Astrocyte (in vitro differentiated cells and primary cell): ENCODE measurements at regions not wholly inside any gene's neighbourhood (a gene's known extent, or its start where the extent isn't known, plus 50 kb on each side); places are given as distances from the start of the nearest gene placed in this dataset.
A peak's percentile ranks its signal among the peaks of the same experiment; 100 is the strongest.

Experiments
- DNase-seq: peaks from one replicate; pipeline ENCODE4 v3.0.0-alpha.2; 2010; ENCODE audit warnings: low read depth
- FAIRE-seq: peaks from 2 replicates; lab custom pipeline; 2011; peaks lifted over from hg19 to GRCh38; lab: Jason Lieb, UNC
- H2AFZ ChIP-seq: 2 replicates; pipeline ENCODE4 v1.6.0; 2012; ENCODE audit warnings: low read depth, low read length, inconsistent platforms
- H3K27ac ChIP-seq: 2 replicates; pipeline ENCODE4 v1.5.1; 2011; ENCODE audit warnings: low read depth, low read length, inconsistent platforms
- H3K27me3 ChIP-seq: 2 replicates; pipeline ENCODE4 v1.6.0; 2011; ENCODE audit warnings: low read length, inconsistent platforms; ENCODE audit not compliant: insufficient read depth
- H3K36me3 ChIP-seq: 2 replicates; pipeline ENCODE4 v1.5.1; 2011; ENCODE audit warnings: low read length, inconsistent platforms; ENCODE audit not compliant: insufficient read depth
- H3K4me1 ChIP-seq: 2 replicates; pipeline ENCODE4 v1.5.1; 2011; ENCODE audit warnings: low read length, inconsistent platforms; ENCODE audit not compliant: insufficient read depth
- H3K4me2 ChIP-seq: 2 replicates; pipeline ENCODE4 v1.6.0; 2012; ENCODE audit warnings: low read length, inconsistent platforms
- H3K4me3 ChIP-seq: 2 replicates; pipeline ENCODE4 v1.5.1; 2011; ENCODE audit warnings: low read depth, mild to moderate bottlenecking, low read length, inconsistent platforms; ENCODE audit not compliant: insufficient read depth
- H3K79me2 ChIP-seq: 2 replicates; pipeline ENCODE4 v1.6.0; 2012; ENCODE audit warnings: mild to moderate bottlenecking, low read length, inconsistent platforms; ENCODE audit not compliant: insufficient read depth
- H3K9ac ChIP-seq: 2 replicates; pipeline ENCODE4 v1.6.0; 2012; ENCODE audit warnings: mild to moderate bottlenecking, low read length, inconsistent platforms
- H3K9me3 ChIP-seq: 2 replicates; pipeline ENCODE4 v1.5.1; 2012; ENCODE audit warnings: low read depth, mild to moderate bottlenecking, low read length, inconsistent platforms; ENCODE audit not compliant: insufficient read depth
- H4K20me1 ChIP-seq: 2 replicates; pipeline ENCODE4 v1.6.0; 2012; ENCODE audit warnings: low read length, inconsistent platforms; ENCODE audit not compliant: insufficient read depth
- H3K27ac Mint-ChIP-seq: one replicate; pipeline ENCODE4 v1.8.0; 2021; ENCODE audit warnings: mild to moderate bottlenecking, mixed read lengths; ENCODE audit not compliant: unreplicated experiment
- H3K27me3 Mint-ChIP-seq: one replicate; pipeline ENCODE4 v1.8.0; 2021; ENCODE audit warnings: low read depth, mixed read lengths; ENCODE audit not compliant: unreplicated experiment
- H3K36me3 Mint-ChIP-seq: one replicate; pipeline ENCODE4 v1.8.0; 2021; ENCODE audit warnings: low read depth, mixed read lengths; ENCODE audit not compliant: unreplicated experiment
- H3K4me1 Mint-ChIP-seq: one replicate; pipeline ENCODE4 v1.8.0; 2021; ENCODE audit warnings: low read depth, mixed read lengths; ENCODE audit not compliant: unreplicated experiment
- H3K4me3 Mint-ChIP-seq: one replicate; pipeline ENCODE4 v1.8.0; 2021; ENCODE audit warnings: mild to moderate bottlenecking, moderate library complexity, mixed read lengths; ENCODE audit not compliant: unreplicated experiment
- H3K9me3 Mint-ChIP-seq: one replicate; pipeline ENCODE4 v1.8.0; 2021; ENCODE audit warnings: mild to moderate bottlenecking, mixed read lengths; ENCODE audit not compliant: unreplicated experiment
- CTCF ChIP-seq: IDR thresholded peaks from 2 replicates; pipeline ENCODE4 v1.5.1; 2011; ENCODE audit warnings: low read depth, mild to moderate bottlenecking, inconsistent platforms, low read length, moderate library complexity; ENCODE audit not compliant: insufficient read depth
- EZH2 ChIP-seq: IDR thresholded peaks from 2 replicates; pipeline ENCODE4 v1.6.1; 2012; ENCODE audit warnings: mild to moderate bottlenecking, low read length, inconsistent platforms; ENCODE audit not compliant: insufficient read depth

GRCh38 chrX:43526878-43527277 lies 129.2 kb upstream of the MAOA start:
- Histone ChIP-seq H3K27ac (no peak overlapping the region), H3K4me3 (no peak overlapping the region), H3K9me3 (no peaks in the 10 kb centered on the region), H3K79me2 (no peaks in the 10 kb centered on the region), H3K4me2 (no peak overlapping the region), H4K20me1 (no peaks in the 10 kb centered on the region), H3K36me3 (no peaks in the 10 kb centered on the region), H3K4me1 (no peaks in the 10 kb centered on the region), H2AFZ (no peak overlapping the region), H3K9ac (no peak overlapping the region), H3K27me3 (no peaks in the 10 kb centered on the region)
- no peak overlapping the region for H3K4me3 Mint-ChIP-seq
- peaks cover 3% of the 10 kb centered on the region for H3K4me1 Mint-ChIP-seq
- no peaks in the 10 kb centered on the region for H3K36me3 Mint-ChIP-seq
- no peaks in the 10 kb centered on the region for H3K27me3 Mint-ChIP-seq
- FAIRE-seq (peak; percentile 47), DNase-seq (no peak)
- H3K27ac Mint-ChIP-seq: no peak overlapping the region
- H3K9me3 Mint-ChIP-seq: no peaks in the 10 kb centered on the region
- TF ChIP-seq EZH2: no peak
- TF ChIP-seq CTCF: no peak

- Histone ChIP-seq H3K9me3 (no peaks in the 10 kb centered on the region), H3K9ac (no peak overlapping the region), H2AFZ (no peak overlapping the region), H3K27ac (no peak overlapping the region), H4K20me1 (no peaks in the 10 kb centered on the region), H3K4me3 (no peak overlapping the region), H3K27me3 (no peaks in the 10 kb centered on the region), H3K4me2 (no peak overlapping the region), H3K36me3 (no peaks in the 10 kb centered on the region), H3K4me1 (no peaks in the 10 kb centered on the region), H3K79me2 (no peaks in the 10 kb centered on the region)
- Mint-ChIP-seq H3K4me1 (peaks cover 3% of the 10 kb centered on the region), H3K27me3 (no peaks in the 10 kb centered on the region), H3K36me3 (no peaks in the 10 kb centered on the region), H3K27ac (no peak overlapping the region), H3K9me3 (no peaks in the 10 kb centered on the region), H3K4me3 (no peak overlapping the region)
- DNase-seq (no peak), FAIRE-seq (no peak)
- TF ChIP-seq CTCF: no peak
- no peak for TF ChIP-seq EZH2
Measured at GRCh38 chrX:43527801-43528200, 128.3 kb upstream of the MAOA start.

- no peak overlapping the region for H3K27ac ChIP-seq
- H3K9ac ChIP-seq: no peak overlapping the region
- no peaks in the 10 kb centered on the region for H4K20me1 ChIP-seq
- H3K36me3 ChIP-seq: no peaks in the 10 kb centered on the region
- Mint-ChIP-seq H3K27ac (no peak overlapping the region), H3K36me3 (no peaks in the 10 kb centered on the region), H3K4me3 (no peak overlapping the region), H3K27me3 (no peaks in the 10 kb centered on the region), H3K4me1 (peaks cover 3% of the 10 kb centered on the region), H3K9me3 (peaks cover 4% of the 10 kb centered on the region)
- no peaks in the 10 kb centered on the region for H3K4me1 ChIP-seq
- H2AFZ ChIP-seq: no peak overlapping the region
- no peak for DNase-seq
- H3K9me3 ChIP-seq: no peaks in the 10 kb centered on the region
- FAIRE-seq: no peak
- TF ChIP-seq CTCF: no peak
- TF ChIP-seq EZH2: no peak
- no peak overlapping the region for H3K4me3 ChIP-seq
- no peaks in the 10 kb centered on the region for H3K79me2 ChIP-seq
- no peaks in the 10 kb centered on the region for H3K27me3 ChIP-seq
- no peak overlapping the region for H3K4me2 ChIP-seq
Measured at GRCh38 chrX:43530837-43531236, 125.3 kb upstream of the MAOA start.
